CD4-positive, alpha-beta T cell treated with Interleukin-2 at 100 ng/mL for 4 hours (primary cell): ENCODE measurements at regions not wholly inside any gene's neighbourhood (a gene's known extent, or its start where the extent isn't known, plus 50 kb on each side); places are given as distances from the start of the nearest gene placed in this dataset.

Experiments
- DNase-seq: peaks from one replicate; pipeline ENCODE4 v3.0.0-alpha.2; 2020; ENCODE audit warnings: low spot score

GRCh38 chr2:57575700-57576268 lies 470.8 kb upstream of the VRK2 start:
- no peak for DNase-seq

DNA sequence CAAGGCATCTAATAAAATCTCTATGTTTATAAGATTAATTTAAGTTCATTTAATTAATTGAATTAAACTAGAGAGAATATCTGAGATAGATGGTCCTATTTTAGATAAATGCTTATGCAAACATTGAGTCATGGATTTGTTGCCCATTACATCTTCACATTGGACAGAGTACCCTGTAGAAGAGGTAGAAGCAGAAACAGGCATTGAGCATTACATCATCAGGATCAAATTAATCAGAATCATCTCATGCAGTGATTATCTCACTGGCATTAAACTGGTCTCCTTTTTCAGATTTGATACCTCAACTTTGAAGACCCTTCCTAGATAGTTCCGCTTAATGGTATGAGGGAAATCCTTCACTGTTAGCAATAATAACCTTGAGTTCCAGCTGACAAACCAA lies 469.6 kb upstream of the VRK2 start:
- no peak for DNase-seq

GRCh38 chr2:57597940-57598339 lies 448.7 kb upstream of the VRK2 start:
- DNase-seq: no peak

DNA sequence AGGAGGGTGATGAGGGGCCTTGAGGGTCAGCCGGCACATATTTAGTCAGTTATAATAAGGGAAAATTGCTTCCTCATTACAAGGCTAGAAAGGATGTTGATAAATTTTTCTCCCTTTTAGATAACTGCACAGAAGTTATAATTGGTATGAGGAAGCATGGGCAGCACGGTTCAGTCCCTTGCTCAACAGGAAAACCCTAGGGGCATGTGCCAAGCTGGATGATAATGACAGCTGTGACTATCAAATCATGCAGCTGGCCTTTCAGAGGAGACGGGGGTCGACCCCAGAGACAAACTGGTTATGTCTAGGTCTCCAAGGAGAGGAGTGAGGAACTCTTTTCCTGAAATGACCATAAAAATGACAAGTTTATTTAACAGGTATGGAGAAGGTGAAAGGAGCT lies 448.1 kb upstream of the VRK2 start:
- no peak for DNase-seq

GRCh38 chr2:57602733-57603132 lies 443.9 kb upstream of the VRK2 start:
- no peak for DNase-seq

GRCh38 chr2:57614988-57615387 lies 431.6 kb upstream of the VRK2 start:
- no peak for DNase-seq

DNA sequence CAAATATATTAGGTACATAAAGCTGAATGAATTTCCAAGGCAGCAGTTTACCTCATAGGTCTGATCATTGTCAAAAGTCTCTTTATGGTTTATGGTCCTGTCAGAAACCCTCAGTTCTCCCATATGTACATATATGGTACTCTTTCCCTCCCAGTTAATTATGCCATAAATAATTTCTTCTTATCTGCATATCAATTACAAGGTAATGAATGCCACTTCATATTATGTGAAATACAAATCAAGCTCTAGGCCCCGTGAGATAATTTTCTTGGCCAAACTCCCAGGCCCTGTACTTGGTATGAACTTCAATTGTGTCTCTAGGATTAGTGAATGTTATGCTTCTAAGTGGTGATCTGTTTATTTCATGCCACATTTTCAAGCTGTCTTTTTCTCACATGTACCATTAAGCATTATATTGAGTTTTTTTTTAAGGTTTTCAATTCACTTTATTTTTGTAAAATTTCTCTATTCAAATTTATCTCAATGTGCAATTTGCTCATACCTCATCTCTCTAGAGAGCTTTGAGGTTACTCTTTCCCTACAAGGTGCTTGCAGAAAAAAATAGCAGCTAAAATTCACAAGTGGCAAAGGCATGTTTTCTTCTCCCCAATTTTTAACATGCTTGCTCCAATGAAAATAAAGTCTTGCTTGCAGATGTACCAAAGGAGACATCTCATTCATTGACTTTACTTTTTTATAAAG lies 430.6 kb upstream of the VRK2 start:
- no peak for DNase-seq

GRCh38 chr2:57617318-57617717 lies 429.3 kb upstream of the VRK2 start:
- DNase-seq: no peak

- DNase-seq: no peak
Observed at GRCh38 chr2:57621122-57621663, 425.4 kb upstream of the VRK2 start.

DNA sequence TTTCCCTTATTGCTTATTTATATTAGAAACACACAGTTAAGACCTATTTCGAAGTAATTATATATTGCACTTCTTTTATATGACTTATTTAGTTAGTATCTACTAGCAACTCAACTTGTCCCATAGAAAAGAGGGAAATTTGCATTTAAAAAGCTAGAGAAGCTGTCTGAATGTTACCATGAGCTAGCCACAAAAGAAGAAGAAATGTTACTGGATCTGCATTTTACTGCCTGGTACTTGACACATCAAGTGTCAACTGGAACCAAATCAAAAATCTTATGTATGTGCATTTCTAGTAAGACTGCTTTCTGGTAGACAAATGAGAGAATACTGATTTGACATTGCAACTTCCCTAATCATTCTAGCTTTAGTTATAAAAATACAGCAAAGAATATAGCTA lies 424.6 kb upstream of the VRK2 start:
- DNase-seq: no peak

DNA sequence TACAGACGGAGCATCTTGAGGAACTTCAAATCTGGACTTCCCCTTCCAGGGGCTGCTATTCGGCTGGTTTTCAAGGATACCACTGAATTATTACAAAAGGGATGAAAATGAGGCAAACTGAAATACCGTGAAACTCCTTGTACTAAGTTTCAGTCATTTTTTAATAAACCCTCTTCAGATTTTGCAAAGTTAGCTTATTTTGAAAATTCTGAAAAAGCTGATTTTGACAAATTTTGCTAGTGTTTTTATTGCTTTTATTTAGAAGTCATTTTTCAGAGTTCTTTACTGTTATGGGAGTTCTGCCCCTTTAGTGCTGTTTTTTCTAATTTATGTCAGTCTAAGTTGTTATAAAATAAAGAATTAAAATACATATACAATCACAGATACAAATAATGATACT lies 390.4 kb upstream of the VRK2 start:
- no peak for DNase-seq

DNA sequence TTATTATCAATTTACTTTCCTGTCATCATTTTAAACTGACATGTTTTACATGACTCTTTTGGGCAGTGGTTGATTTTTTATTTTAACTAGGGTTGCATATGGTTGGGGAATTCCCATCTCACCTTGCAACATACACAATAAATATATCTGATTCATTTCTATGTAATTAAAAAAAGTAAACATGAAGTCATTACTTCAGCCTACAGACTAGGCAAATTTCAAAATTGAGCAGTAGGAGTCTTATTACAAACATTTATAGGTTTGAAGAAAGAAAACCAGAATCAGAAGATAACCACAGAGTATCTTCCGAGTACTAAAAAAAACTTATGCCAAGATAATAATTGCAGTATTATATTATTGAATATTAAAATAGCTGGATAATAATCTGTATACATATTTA lies 377.0 kb upstream of the VRK2 start:
- no peak for DNase-seq

DNA sequence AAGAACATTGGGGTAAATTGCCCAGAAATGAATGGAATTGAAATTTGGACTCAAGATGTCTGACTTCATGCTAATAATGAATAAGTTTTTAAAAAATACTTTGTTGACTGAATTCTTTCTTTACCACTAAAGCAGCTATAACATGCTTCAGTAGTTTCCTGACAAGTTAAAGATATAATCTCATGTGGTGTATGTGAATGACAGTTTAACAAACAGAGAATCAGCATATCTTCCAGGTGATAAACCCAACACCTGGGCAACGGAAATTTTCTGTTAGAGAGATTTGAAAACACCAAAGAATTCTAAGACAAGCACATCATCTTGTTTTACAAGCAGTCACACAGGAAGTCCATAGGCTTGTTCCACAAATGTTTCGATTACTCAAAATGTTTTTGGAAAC lies 372.6 kb upstream of the VRK2 start:
- DNase-seq: no peak

DNA sequence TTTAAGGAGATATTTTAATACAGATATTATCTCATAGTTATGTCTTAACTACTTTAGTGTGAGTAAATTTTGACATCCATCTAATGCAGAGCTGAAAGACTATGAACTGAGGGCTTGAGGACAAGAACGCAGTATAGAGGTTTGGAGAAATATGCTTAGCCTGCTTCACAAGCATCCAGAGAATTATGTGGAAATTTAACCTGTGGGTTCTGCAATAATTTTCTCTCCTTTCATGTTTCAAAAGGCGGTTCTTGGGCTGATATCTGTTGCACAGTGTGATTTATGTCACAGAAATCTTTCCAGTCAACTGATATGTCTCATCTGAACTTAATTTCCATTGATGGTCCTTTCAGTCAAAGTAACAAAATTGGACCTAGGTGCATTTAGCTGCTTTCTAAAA lies 371.9 kb upstream of the VRK2 start:
- DNase-seq: no peak

- DNase-seq: no peak
Observed at GRCh38 chr2:57677296-57677695, 369.3 kb upstream of the VRK2 start.

- no peak for DNase-seq
Observed at GRCh38 chr2:57681650-57682049, 365.0 kb upstream of the VRK2 start.

GRCh38 chr2:57685032-57685431 lies 361.6 kb upstream of the VRK2 start:
- no peak for DNase-seq

DNA sequence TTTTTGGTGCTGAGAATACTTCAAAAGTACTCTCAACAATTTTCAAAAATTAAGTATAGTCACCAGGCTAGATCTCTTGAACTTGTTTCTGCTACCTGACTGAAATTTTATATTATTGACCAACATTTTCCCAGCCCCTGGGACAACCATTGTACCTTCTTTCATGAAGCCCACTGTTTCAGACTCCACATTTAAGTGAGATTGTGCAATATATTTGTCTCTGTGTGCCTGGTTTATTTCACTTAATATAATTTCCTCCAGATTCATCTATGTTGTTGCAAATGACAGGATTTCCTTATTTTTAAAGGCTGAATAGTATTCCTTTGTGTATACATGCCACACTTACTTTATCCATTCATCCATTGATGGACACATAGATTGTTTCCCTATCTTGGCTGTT lies 354.2 kb upstream of the VRK2 start:
- DNase-seq: no peak

GRCh38 chr2:57693177-57693576 lies 353.4 kb upstream of the VRK2 start:
- no peak for DNase-seq

GRCh38 chr2:57693965-57694364 lies 352.6 kb upstream of the VRK2 start:
- DNase-seq: no peak

DNA sequence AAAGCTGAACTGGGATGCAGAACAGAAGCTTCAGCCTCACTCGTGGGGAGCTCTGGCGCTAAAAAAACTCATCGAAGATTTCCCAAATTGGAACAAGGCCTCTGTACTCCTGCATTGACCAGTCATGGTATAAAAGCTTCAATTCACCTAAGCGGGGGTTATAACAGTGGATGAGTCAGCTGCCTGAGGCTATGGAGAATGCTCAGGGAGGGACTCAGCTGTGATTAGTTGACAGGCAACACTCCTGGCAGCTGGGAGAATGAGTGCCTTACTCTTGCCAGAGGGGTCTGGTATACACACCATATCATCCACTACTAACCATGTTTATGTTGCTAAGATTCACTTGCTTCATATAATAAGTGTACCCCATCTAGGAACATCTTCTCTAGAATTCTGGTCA lies 350.6 kb upstream of the VRK2 start:
- DNase-seq: no peak

GRCh38 chr2:57698392-57698791 lies 348.2 kb upstream of the VRK2 start:
- no peak for DNase-seq

- no peak for DNase-seq
Observed at GRCh38 chr2:57698935-57699449, 347.6 kb upstream of the VRK2 start.

- DNase-seq: no peak
Observed at GRCh38 chr2:57701391-57701791, 345.2 kb upstream of the VRK2 start.
